GM21423 (cell line): ENCODE measurements at regions not wholly inside any gene's neighbourhood (a gene's known extent, or its start where the extent isn't known, plus 50 kb on each side); places are given as distances from the start of the nearest gene placed in this dataset.
A peak's percentile ranks its signal among the peaks of the same experiment; 100 is the strongest.

ENCODE experiments used
- ATAC-seq: cut with Tn5 transposase; IDR thresholded peaks from one replicate; pipeline ENCODE4 v1.9.1; 2021; ENCODE audit warnings: mild to moderate bottlenecking, moderate library complexity; ENCODE audit not compliant: unreplicated experiment

- no peak for ATAC-seq
Observed at GRCh38 chr2:177030451-177031105, 182.0 kb upstream of the HNRNPA3 start.

GRCh38 chr2:177031438-177032180, 181.0 kb upstream of the HNRNPA3 start:
- ATAC-seq, result no peak

- ATAC-seq, result no peak
Observed at GRCh38 chr2:177036747-177037146, 175.8 kb upstream of the HNRNPA3 start.

DNA sequence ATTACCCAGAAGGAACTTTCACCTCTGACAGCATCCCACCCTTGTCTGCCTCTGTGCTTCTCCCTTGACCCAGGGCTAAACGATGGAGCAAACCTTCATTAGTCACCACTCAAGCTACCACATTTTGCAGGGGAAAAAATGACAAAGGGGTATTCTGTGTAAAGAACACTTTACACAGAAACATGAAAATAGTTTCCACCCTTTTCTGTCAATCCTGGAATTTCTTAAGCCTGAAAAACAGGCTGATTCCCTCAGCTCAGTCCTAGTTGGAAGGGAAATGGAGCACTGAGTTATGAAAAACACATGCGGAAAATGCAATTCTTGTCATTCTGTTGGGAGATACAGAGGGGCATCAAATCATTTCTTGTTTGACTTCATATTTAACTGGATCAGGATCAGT, 175.0 kb upstream of the HNRNPA3 start:
- no peak for ATAC-seq

GRCh38 chr2:177038787-177039484, 173.7 kb upstream of the HNRNPA3 start:
- ATAC-seq, result no peak

DNA sequence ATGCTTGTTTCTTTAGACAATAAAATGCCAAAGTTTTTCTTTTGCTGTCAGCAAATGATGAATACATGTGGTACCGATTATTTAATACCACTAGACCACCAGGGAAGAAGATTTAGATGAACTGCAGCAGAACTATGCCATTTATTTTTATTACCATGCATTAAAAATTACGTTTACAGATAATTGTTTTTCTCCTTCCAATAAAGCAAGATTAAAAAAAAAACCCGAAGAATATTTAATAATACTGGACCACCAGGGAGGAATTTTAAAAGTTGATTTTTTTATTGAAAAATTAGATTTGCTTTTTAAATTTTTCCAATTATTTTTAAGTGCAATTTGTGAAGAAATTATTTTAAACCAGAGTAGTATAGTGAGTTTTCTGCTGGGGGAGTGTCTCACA, 170.3 kb upstream of the HNRNPA3 start:
- no peak for ATAC-seq

- no peak for ATAC-seq
Observed at GRCh38 chr2:177044671-177045070, 167.9 kb upstream of the HNRNPA3 start.

DNA sequence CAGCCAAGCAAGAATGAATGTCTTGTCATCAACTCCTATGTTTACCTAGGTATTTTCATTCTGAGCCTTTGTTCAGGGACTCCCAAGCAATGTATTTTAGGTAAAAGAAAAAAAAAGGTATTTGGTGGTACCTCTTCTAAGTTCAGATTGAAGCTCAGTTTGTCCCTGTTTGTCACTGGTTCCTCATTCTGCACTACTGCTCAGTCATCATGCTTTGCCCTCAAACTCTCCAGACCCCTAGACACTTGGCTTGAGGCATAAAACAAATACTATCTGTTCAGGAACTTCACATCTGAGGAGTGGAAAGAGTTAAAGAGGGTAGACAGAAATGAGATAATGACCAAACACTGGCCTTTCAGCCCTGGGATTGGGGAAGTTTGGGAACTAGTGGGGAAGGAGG, 163.6 kb upstream of the HNRNPA3 start:
- no peak for ATAC-seq

GRCh38 chr2:177051278-177051677, 161.3 kb upstream of the HNRNPA3 start:
- no peak for ATAC-seq

- no peak for ATAC-seq
Observed at GRCh38 chr2:177052471-177052870, 160.1 kb upstream of the HNRNPA3 start.

DNA sequence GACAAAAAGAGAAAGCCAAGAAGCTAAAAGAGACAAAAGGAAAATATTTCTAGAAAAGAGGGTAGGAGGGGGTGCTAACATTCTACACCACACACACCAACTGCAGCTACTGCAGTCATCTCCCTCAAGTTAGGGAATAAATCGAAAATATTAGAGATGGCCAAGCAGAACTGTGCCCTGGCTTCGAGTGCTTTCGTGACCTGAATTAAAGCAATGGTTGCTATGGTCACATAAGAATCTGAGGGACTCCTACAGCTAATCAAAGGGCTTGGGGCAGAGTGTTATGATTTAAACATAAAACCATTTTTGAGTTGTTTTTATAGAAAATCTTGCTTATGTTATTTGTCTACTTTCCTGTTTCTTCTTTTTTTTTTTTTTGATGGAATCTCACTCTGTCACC, 159.6 kb upstream of the HNRNPA3 start:
- ATAC-seq, result no peak

GRCh38 chr2:177053716-177054115, 158.9 kb upstream of the HNRNPA3 start:
- no peak for ATAC-seq

GRCh38 chr2:177056481-177056929, 156.1 kb upstream of the HNRNPA3 start:
- ATAC-seq, result no peak

DNA sequence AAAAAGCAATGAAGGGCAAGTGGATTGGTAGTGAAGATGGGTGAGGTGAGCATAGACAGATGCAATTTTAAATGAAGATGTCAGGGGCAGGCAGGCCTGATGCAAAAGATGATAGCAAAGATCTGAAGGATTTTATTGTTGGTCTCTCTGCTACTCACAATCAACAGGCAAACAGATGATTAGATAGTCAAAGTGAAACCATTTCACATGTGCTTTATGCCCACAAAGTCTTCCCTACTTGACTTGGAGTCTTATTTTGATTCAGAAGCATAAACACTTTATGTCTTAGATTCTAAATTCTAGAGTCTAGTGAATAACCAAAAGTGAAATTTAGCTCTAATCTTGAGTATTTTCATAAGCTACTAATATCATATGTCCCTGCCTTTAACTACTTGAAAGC, 153.8 kb upstream of the HNRNPA3 start:
- peak; percentile 74 for ATAC-seq

- no peak for ATAC-seq
Observed at GRCh38 chr2:177059293-177059692, 153.3 kb upstream of the HNRNPA3 start.

DNA sequence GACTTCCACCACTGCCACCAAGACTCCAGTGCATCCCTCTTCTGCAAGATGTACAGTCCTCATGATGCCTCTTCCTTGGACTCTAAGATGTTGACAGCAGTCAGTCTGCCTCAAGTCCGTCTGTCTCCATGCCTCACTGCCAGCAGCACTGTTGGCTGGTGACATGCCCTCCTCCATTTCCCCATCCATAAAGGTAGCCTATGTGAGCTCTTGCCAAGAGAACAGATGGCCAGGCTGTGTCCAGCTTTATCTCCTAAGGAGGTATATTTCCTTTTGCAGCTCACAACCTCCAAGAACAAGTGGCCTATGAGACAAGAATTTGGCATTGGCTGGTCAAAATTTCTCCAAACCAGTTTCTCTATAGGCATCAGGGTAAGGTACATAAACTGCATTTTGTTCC, 149.3 kb upstream of the HNRNPA3 start:
- ATAC-seq, result no peak

- ATAC-seq, result no peak
Observed at GRCh38 chr2:177064422-177064821, 148.2 kb upstream of the HNRNPA3 start.

DNA sequence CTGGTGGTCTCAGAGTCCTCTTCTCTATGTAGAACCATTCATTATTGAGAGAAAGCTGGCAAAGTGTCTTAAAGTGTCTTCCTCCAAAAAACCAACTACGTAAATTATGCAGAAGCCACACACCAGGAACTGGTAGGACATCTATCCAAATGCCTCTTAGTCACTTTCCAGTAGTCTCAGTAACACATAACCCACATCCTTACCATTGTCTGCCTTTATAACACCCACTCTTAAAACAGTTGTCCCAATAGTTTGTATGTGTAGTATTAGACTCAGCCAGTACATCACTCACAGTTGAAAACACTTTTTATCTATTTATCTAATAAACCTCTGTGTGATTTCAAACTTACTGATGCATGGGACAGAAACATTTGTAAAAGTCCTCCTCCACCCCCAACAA, 143.6 kb upstream of the HNRNPA3 start:
- ATAC-seq, result no peak

- no peak for ATAC-seq
Observed at GRCh38 chr2:177072090-177072489, 140.5 kb upstream of the HNRNPA3 start.

GRCh38 chr2:177073611-177074010, 139.0 kb upstream of the HNRNPA3 start:
- ATAC-seq, result no peak

DNA sequence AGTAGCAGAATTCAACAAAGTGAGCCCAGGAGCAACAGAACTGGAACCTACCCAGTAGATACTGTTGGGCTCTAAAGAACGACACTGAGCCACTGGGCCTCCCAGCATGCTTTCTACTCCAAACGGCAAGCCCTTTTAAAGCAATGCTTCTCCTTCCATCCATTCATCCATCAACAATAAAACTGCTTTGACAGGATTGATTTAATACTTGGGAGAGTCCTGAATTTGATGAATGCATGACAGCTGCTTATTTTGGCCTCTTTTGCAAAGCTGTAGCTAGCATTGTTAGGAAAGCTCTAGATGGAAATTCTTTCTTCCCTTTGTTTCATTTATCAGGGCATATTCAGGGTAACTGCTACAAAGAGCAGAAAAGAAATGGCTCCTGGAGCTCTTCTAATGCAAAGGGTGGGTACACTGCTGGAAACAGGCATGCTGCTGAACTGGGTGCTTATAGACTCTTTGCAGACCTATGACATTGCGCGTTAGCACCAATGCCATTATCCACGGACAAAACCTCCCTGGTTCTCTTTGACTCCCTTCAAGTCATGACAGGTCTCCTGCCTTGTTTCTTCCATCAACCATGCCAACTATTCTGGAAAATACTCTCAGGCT, 138.4 kb upstream of the HNRNPA3 start:
- ATAC-seq, result no peak

GRCh38 chr2:177075254-177075653, 137.3 kb upstream of the HNRNPA3 start:
- ATAC-seq, result no peak
